Spleen (tissue), 11 donors: ENCODE measurements at regions not wholly inside any gene's neighbourhood (a gene's known extent, or its start where the extent isn't known, plus 50 kb on each side); places are given as distances from the start of the nearest gene placed in this dataset.

Source experiments
- DNase-seq: peaks from one replicate; pipeline ENCODE4 v3.0.0-alpha.2; 2020
- H3K27ac ChIP-seq, 8 donors: fragments of 200-600 bp; sonication (generic) in 7 of 8; 1 replicate in 4 of 8; 2 replicates in 4 of 8; pipeline versions ENCODE4 v1.5.0 to v1.8.0; 2016 to 2021; ENCODE audit warnings: inconsistent platforms in 4 of 8, mild to moderate bottlenecking in 4 of 8, moderate library complexity in 1 of 8
- H3K27me3 ChIP-seq, 7 donors: fragments of 200-600 bp; sonication (generic) in 6 of 7; replicated peaks in 1 of 7; 1 replicate in 4 of 7; 2 replicates in 3 of 7; pipeline versions ENCODE4 v1.5.0 to v1.8.0; 2016 to 2021; ENCODE audit warnings: inconsistent platforms in 3 of 7, mild to moderate bottlenecking in 1 of 7
- H3K36me3 ChIP-seq, 6 donors: fragments of 200-600 bp; sonication (generic) in 5 of 6; 1 replicate in 4 of 6; 2 replicates in 2 of 6; pipeline versions ENCODE4 v1.5.0 to v1.8.0; 2016 to 2021; ENCODE audit warnings: inconsistent platforms in 2 of 6
- H3K4me1 ChIP-seq, 6 donors: fragments of 200-600 bp; sonication (generic) in 5 of 6; 1 replicate in 3 of 6; 2 replicates in 3 of 6; pipeline versions ENCODE4 v1.5.0 to v1.8.0; 2016 to 2021; ENCODE audit warnings: inconsistent platforms in 3 of 6
- H3K4me3 ChIP-seq, 8 donors: fragments of 200-600 bp; sonication (generic) in 7 of 8; 1 replicate in 4 of 8; 2 replicates in 4 of 8; pipeline versions ENCODE4 v1.5.0 to v1.8.0; 2016 to 2021; ENCODE audit warnings: inconsistent platforms in 4 of 8, mild to moderate bottlenecking in 4 of 8, moderate library complexity in 2 of 8
- H3K9me3 ChIP-seq, 8 donors: fragments of 200-600 bp; sonication (generic) in 7 of 8; 1 replicate in 4 of 8; 2 replicates in 4 of 8; pipeline versions ENCODE4 v1.5.0 to v1.8.0; 2016 to 2021; ENCODE audit warnings: inconsistent platforms in 4 of 8
- POLR2A ChIP-seq, 3 donors: fragments of 450-650 bp; IDR thresholded peaks; one replicate each; pipeline ENCODE4 v1.5.1; 2017; ENCODE audit warnings: antibody characterized with exemption in 3 of 3, mild to moderate bottlenecking in 1 of 3
- POLR2AphosphoS5 ChIP-seq, 3 donors: sonication (generic); formaldehyde crosslinking; IDR thresholded peaks; one replicate each; pipeline ENCODE4 v1.5.1; 2017; ENCODE audit warnings: antibody characterized with exemption in 3 of 3
- WGBS, 5 donors: extraction: QIAGEN DNeasy Blood & Tissue Kit in 3 of 5; methylation state at CpG; one replicate each; pipeline versions ENCODE4 v1.1.5 to v1.1.7; 2013 to 2018; 5-methylcytosine and 5-hydroxymethylcytosine counted together
- intact Hi-C: fragments of 100-400 bp; cut with DNase I; formaldehyde crosslinking; loops from one replicate; pipeline ENCODE4 v1.15.0; 2023; ENCODE audit warnings: low total_unique reads
- TF ChIP-seq, protein P1 (sequence below), 11 experiments: fragments of 200-600 bp in 7 of 11; fragments of 450-650 bp in 4 of 11; sonication (generic) in 4 of 11; IDR thresholded peaks in 8 of 11; conservative IDR thresholded peaks in 3 of 11; 1 replicate in 7 of 11; 2 replicates in 4 of 11; pipeline versions ENCODE4 v1.4.0 to v1.8.0; 2016 to 2021; ENCODE audit warnings: antibody characterized with exemption in 11 of 11, inconsistent platforms in 4 of 11, mild to moderate bottlenecking in 1 of 11
- donor health status: healthy with polysubstance abuse.
- donor health status: DM: no; HTN: no; CAD: no; lungs with moderate emphysema.
- donor health status: DM: no; HTN: no; CAD: no.
- donor health status: Bipolar disorder and iron deficiency.
- donor health status: healthy.
- donor health status: DM: no; HTN: no; CAD: no.
- donor health status: DM: yes; HTN: yes; CAD: no.

DNA sequence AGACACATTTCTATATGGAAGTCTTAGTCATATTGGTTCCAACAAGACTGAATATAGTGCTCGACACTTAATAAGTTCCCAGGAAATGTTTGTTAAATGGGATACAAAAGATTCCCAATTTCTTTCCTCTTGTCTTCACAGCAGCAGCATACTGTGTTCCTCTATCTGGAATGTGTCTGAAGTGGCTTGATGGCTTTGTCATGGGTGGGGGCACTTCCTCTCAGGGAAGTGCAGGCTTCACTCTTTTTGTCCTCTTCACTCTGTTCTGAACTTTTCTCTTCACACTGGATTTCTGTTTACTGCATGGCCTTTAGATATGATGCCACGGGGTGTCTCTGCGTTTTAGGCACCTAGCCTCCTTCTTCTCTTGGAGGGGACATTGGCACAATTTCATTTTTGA is 127.7 kb upstream of the C9orf72 start:
- H3K4me1 ChIP-seq: peaks cover 0 to 18% (median 0%) of the 10 kb centered on the region in 6 donors
- H3K4me3 ChIP-seq: no peak overlapping the region
- 64 to 78% (median 66%) methylated on average over 3 of the region's 3 CpGs for WGBS, 5 donors
- H3K9me3 ChIP-seq: no peaks in the 10 kb centered on the region
- TF ChIP-seq, protein P1, sequence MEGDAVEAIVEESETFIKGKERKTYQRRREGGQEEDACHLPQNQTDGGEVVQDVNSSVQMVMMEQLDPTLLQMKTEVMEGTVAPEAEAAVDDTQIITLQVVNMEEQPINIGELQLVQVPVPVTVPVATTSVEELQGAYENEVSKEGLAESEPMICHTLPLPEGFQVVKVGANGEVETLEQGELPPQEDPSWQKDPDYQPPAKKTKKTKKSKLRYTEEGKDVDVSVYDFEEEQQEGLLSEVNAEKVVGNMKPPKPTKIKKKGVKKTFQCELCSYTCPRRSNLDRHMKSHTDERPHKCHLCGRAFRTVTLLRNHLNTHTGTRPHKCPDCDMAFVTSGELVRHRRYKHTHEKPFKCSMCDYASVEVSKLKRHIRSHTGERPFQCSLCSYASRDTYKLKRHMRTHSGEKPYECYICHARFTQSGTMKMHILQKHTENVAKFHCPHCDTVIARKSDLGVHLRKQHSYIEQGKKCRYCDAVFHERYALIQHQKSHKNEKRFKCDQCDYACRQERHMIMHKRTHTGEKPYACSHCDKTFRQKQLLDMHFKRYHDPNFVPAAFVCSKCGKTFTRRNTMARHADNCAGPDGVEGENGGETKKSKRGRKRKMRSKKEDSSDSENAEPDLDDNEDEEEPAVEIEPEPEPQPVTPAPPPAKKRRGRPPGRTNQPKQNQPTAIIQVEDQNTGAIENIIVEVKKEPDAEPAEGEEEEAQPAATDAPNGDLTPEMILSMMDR (IDR thresholded peaks at IDR 0.05 in 8 of 11, conservative IDR thresholded peaks at IDR 0.05 in 3 of 11): no peak
- TF ChIP-seq POLR2AphosphoS5 (IDR thresholded peaks at IDR 0.05) (no peak), POLR2A (IDR thresholded peaks at IDR 0.05) (no peak)
- no peaks in the 10 kb centered on the region for H3K36me3 ChIP-seq
- peak overlapping the region in 5 of 8 donors; percentile 27 to 58 (median 51) for H3K27ac ChIP-seq
- DNase-seq: no peak
- no peaks in the 10 kb centered on the region for H3K27me3 ChIP-seq
- intact Hi-C loops: no loop called here

DNA sequence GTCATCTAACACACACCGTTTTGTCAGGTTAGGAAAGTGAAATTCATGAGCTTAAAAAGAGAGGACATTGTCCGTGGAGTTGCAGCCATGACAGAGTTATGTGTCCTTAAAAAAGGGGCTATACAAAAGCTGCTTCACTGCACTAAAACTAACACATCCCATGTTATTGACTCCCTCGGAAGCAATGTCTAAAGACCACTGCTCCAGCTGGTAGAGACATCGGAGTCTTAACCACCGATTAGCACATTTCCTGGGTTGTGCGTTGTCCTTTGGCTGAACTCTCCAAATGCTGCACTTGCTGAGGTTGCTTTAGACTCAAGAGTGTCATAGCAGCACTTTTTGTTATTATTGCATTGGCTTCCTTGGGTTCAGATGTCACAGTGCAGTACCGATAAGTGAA is 128.3 kb upstream of the C9orf72 start:
- no peaks in the 10 kb centered on the region for H3K27me3 ChIP-seq
- no peak overlapping the region for H3K4me3 ChIP-seq
- WGBS, 5 donors: 30 to 47% (median 37%) methylated on average over 7 of the region's 7 CpGs
- H3K4me1 ChIP-seq: peaks cover 0 to 18% (median 0%) of the 10 kb centered on the region in 6 donors
- DNase-seq: no peak
- H3K36me3 ChIP-seq: no peaks in the 10 kb centered on the region
- TF ChIP-seq POLR2AphosphoS5 (IDR thresholded peaks at IDR 0.05) (peak in 1 of 3 donors; percentile 87), POLR2A (IDR thresholded peaks at IDR 0.05) (no peak)
- H3K27ac ChIP-seq: peak overlapping the region in 5 of 8 donors; percentile 27 to 58 (median 51)
- H3K9me3 ChIP-seq: no peaks in the 10 kb centered on the region
- intact Hi-C loops: no loop called here

DNA sequence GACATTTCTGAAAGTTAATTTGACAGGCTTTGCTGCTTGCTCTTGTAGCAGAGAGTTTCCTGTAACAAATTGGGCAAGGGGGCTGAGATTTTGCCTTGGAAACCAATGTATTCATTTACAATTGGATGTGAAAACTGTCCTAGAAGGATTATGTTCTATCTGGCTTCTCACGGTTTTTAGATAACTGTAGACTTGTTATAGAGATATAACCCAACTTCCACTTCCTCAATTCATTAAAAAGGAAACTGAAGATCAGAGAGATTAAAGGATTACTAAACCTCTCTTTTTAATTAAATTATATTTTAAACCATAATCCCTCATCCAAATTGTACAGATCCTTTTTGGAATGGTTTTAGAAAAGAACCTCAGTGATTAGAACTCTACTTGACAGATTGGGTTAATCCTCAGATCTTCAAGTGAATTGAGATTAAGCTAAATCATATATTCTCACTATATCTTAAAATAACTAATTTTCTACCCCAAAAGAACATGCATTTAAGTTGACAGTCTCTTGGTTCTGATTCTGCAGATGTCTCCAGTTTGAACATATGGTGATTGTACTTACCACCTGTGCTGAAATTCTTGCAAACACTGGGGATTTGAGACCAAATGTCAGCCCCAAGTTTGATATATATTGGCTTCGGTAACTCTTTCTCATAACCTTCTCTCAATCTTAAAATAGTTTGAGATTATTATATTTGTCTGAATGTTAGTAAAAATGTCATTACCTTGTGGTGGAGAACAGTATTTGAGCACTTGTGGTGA is 130.1 kb upstream of the C9orf72 start:
- no peaks in the 10 kb centered on the region for H3K27me3 ChIP-seq
- no peak for DNase-seq
- H3K9me3 ChIP-seq: no peaks in the 10 kb centered on the region
- WGBS, 5 donors: 46 to 58% (median 49%) methylated on average over 2 of the region's 2 CpGs
- no peak overlapping the region for H3K27ac ChIP-seq
- TF ChIP-seq, protein P1 (IDR thresholded peaks at IDR 0.05 in 8 of 11, conservative IDR thresholded peaks at IDR 0.05 in 3 of 11): no peak
- TF ChIP-seq POLR2A (IDR thresholded peaks at IDR 0.05) (no peak), POLR2AphosphoS5 (IDR thresholded peaks at IDR 0.05) (no peak)
- no peak overlapping the region for H3K4me3 ChIP-seq
- no peaks in the 10 kb centered on the region for H3K36me3 ChIP-seq
- intact Hi-C loops: no loop called here
- peaks cover 0 to 18% (median 0%) of the 10 kb centered on the region in 6 donors for H3K4me1 ChIP-seq

DNA sequence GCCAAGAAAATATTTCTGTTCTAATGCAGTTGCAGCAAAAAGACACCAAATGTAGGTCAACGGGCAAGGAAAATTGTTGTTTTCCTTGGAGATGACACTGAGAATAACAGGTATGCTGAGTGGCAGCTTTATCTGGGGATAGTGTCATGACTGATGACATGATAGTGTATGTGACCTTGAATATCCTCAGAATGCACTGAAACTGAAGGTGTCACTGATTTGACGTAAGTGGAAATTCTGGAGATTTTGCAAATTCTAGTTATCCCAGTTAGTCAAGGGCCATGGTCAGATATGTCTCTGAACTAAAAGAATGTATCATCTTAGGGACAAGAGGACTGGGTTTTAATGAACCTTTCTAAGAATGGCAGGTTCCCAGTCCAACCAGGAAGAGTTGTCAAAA is 138.0 kb upstream of the C9orf72 start:
- no peak overlapping the region for H3K4me3 ChIP-seq
- intact Hi-C loops: no loop called here
- no peaks in the 10 kb centered on the region for H3K4me1 ChIP-seq
- TF ChIP-seq, protein P1 (IDR thresholded peaks at IDR 0.05 in 8 of 11, conservative IDR thresholded peaks at IDR 0.05 in 3 of 11): no peak
- TF ChIP-seq POLR2A (IDR thresholded peaks at IDR 0.05): no peak
- no peak for TF ChIP-seq POLR2AphosphoS5 (IDR thresholded peaks at IDR 0.05)
- H3K36me3 ChIP-seq: no peaks in the 10 kb centered on the region
- WGBS, 5 donors: 84 to 97% (median 92%) methylated on average over 2 of the region's 2 CpGs
- peaks cover 0 to 7% (median 0%) of the 10 kb centered on the region in 7 donors for H3K27me3 ChIP-seq
- peaks cover 0 to 13% (median 0%) of the 10 kb centered on the region in 8 donors for H3K9me3 ChIP-seq
- no peak for DNase-seq
- H3K27ac ChIP-seq: no peak overlapping the region
